OCI-LY3 (cell line): ENCODE measurements at regions not wholly inside any gene's neighbourhood (a gene's known extent, or its start where the extent isn't known, plus 50 kb on each side); places are given as distances from the start of the nearest gene placed in this dataset.
A peak's percentile ranks its signal among the peaks of the same experiment; 100 is the strongest.

Source experiments
- H2AFZ ChIP-seq: fragments of 200-600, 300-600 bp; shearing (Covaris generic); 2 replicates; pipeline ENCODE4 v1.6.0; 2014; ENCODE audit warnings: antibody characterized with exemption, low read depth, low read length
- H3K27ac ChIP-seq: fragments of 200-600, 300-600 bp; sonication (generic); 2 replicates; pipeline ENCODE4 v1.5.1; 2014; ENCODE audit warnings: mild to moderate bottlenecking, low read length, moderate library complexity, mixed read lengths
- H3K27me3 ChIP-seq: fragments of 200-600, 300-600 bp; sonication (generic); 2 replicates; pipeline ENCODE4 v1.6.1; 2014; ENCODE audit warnings: low read depth, low read length, mixed read lengths
- H3K36me3 ChIP-seq: fragments of 200-600, 300-600 bp; sonication (generic); replicated peaks from 2 replicates; pipeline ENCODE3; 2014; ENCODE audit warnings: low read depth, low read length, mixed read lengths
- H3K4me1 ChIP-seq: fragments of 300-600, 200-600 bp; sonication (generic); 2 replicates; pipeline ENCODE4 v1.6.1; 2014; ENCODE audit warnings: low read length, mixed read lengths
- H3K4me2 ChIP-seq: fragments of 200-600, 300-600 bp; sonication (generic); 2 replicates; pipeline ENCODE4 v1.6.1; 2014; ENCODE audit warnings: low read length, mixed read lengths
- H3K4me3 ChIP-seq: fragments of 300-600, 200-600 bp; sonication (generic); 2 replicates; pipeline ENCODE4 v1.5.1; 2014; ENCODE audit warnings: antibody characterized with exemption, mild to moderate bottlenecking, low read length, moderate library complexity
- H3K79me2 ChIP-seq: fragments of 300-600, 200-600 bp; shearing (Covaris generic); 2 replicates; pipeline ENCODE4 v1.6.1; 2014; ENCODE audit warnings: mild to moderate bottlenecking, low read length, mixed read lengths
- H3K9ac ChIP-seq: fragments of 300-600, 200-600 bp; shearing (Covaris generic); 2 replicates; pipeline ENCODE4 v1.6.0; 2014; ENCODE audit warnings: mild to moderate bottlenecking, low read length, moderate library complexity
- H3K9me3 ChIP-seq: fragments of 200-600, 300-600 bp; shearing (Covaris generic); 2 replicates; pipeline ENCODE4 v1.6.1; 2014; ENCODE audit warnings: low read length, mixed read lengths; ENCODE audit not compliant: insufficient read depth
- H4K20me1 ChIP-seq: fragments of 200-600, 300-600 bp; sonication (generic); 2 replicates; pipeline ENCODE4 v1.6.1; 2016; ENCODE audit warnings: low read length, mixed read lengths; ENCODE audit not compliant: insufficient read depth
- EZH2phosphoT487 ChIP-seq: fragments of 200-600 bp; shearing (Covaris generic); IDR thresholded peaks from 2 replicates; pipeline ENCODE4 v1.6.1; 2018; ENCODE audit warnings: antibody characterized with exemption, mixed run types, low read depth
- TF ChIP-seq, protein P1 (sequence below): fragments of 200-600, 300-600 bp; sonication (generic); IDR thresholded peaks from 2 replicates; pipeline ENCODE4 v1.5.1; 2014; ENCODE audit warnings: antibody characterized with exemption, low read length, low read depth

GRCh38 chr2:211126256-211126655, 569.9 kb downstream of the CPS1 start:
- no peaks in the 10 kb centered on the region for H3K4me1 ChIP-seq

GRCh38 chr2:211127501-211127900, 571.1 kb downstream of the CPS1 start:
- Histone ChIP-seq H3K79me2 (no peaks in the 10 kb centered on the region), H3K27ac (no peak overlapping the region), H3K4me1 (no peaks in the 10 kb centered on the region), H3K9me3 (no peaks in the 10 kb centered on the region), H3K36me3 (no peaks in the 10 kb centered on the region), H2AFZ (no peak overlapping the region), H3K4me2 (no peak overlapping the region), H3K9ac (no peak overlapping the region), H3K4me3 (no peak overlapping the region), H3K27me3 (no peaks in the 10 kb centered on the region), H4K20me1 (no peaks in the 10 kb centered on the region)
- TF ChIP-seq, protein P1, sequence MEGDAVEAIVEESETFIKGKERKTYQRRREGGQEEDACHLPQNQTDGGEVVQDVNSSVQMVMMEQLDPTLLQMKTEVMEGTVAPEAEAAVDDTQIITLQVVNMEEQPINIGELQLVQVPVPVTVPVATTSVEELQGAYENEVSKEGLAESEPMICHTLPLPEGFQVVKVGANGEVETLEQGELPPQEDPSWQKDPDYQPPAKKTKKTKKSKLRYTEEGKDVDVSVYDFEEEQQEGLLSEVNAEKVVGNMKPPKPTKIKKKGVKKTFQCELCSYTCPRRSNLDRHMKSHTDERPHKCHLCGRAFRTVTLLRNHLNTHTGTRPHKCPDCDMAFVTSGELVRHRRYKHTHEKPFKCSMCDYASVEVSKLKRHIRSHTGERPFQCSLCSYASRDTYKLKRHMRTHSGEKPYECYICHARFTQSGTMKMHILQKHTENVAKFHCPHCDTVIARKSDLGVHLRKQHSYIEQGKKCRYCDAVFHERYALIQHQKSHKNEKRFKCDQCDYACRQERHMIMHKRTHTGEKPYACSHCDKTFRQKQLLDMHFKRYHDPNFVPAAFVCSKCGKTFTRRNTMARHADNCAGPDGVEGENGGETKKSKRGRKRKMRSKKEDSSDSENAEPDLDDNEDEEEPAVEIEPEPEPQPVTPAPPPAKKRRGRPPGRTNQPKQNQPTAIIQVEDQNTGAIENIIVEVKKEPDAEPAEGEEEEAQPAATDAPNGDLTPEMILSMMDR, result no peak
- no peak for TF ChIP-seq EZH2phosphoT487

More at GRCh38 chr2:211126256-211126655, 569.9 kb downstream of the CPS1 start:
- H3K27ac ChIP-seq, result no peak overlapping the region
- H4K20me1 ChIP-seq, result no peaks in the 10 kb centered on the region
- no peaks in the 10 kb centered on the region for H3K36me3 ChIP-seq
- no peak overlapping the region for H3K4me3 ChIP-seq
- H3K4me2 ChIP-seq, result no peak overlapping the region
- H3K9ac ChIP-seq, result no peak overlapping the region
- no peaks in the 10 kb centered on the region for H3K9me3 ChIP-seq
- TF ChIP-seq, protein P1, result no peak
- TF ChIP-seq EZH2phosphoT487, result no peak
- no peaks in the 10 kb centered on the region for H3K27me3 ChIP-seq
- H3K79me2 ChIP-seq, result no peaks in the 10 kb centered on the region
- H2AFZ ChIP-seq, result no peak overlapping the region

DNA sequence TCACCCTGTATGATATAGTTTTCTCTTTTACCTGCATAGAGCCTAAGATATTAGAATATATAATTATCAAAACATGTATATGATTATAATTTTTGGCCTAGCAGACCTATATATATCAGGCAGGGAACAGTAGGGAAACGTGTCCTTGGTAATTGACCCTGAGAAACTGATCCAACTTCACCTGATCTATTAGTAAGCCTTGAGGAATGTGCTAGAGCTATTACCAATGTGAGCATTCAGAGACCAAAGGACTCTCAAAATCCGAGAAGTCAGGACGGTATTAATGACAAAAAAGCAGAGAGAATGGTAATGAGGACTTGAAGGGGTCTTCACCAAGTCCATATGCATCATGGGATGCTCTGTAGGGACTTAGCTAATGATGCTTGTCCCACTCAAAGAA, 571.9 kb downstream of the CPS1 start:
- Histone ChIP-seq H3K9ac (no peak overlapping the region), H3K79me2 (no peaks in the 10 kb centered on the region), H4K20me1 (no peaks in the 10 kb centered on the region), H3K27me3 (no peaks in the 10 kb centered on the region), H3K9me3 (no peaks in the 10 kb centered on the region), H3K27ac (no peak overlapping the region), H3K36me3 (no peaks in the 10 kb centered on the region), H3K4me1 (no peaks in the 10 kb centered on the region), H3K4me2 (no peak overlapping the region), H3K4me3 (no peak overlapping the region), H2AFZ (peak overlapping the region; percentile 68; the same call in 1 of the 2 replicates)
- TF ChIP-seq, protein P1, result no peak
- TF ChIP-seq EZH2phosphoT487, result no peak

DNA sequence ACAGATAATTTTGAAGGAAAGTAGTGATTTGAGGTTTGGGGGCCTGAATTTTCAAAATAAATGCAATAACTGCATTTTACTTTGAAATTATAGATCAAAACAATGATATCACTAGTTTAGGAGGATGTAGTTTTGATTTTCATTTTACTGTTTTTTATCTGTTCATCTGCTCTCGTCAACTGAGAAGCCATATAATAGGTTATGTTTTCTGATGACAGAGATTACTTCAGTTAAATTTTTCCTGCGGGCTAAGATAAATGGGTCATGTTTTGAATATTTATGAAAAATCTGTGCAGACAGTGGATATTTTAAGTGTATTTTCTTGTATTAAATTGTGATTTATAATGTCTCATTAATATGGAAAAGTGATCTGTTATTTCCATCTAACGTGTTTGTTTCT, 573.4 kb downstream of the CPS1 start:
- H3K79me2 ChIP-seq, result no peaks in the 10 kb centered on the region
- 0 out of 2 replicates have a peak overlapping the region, but pooled peaks have one; percentile 30 for H2AFZ ChIP-seq
- TF ChIP-seq EZH2phosphoT487, result no peak
- TF ChIP-seq, protein P1, result no peak
- no peak overlapping the region for H3K9ac ChIP-seq
- no peaks in the 10 kb centered on the region for H3K4me1 ChIP-seq
- no peaks in the 10 kb centered on the region for H3K9me3 ChIP-seq
- no peak overlapping the region for H3K4me3 ChIP-seq
- no peaks in the 10 kb centered on the region for H4K20me1 ChIP-seq
- H3K36me3 ChIP-seq, result no peaks in the 10 kb centered on the region
- no peak overlapping the region for H3K4me2 ChIP-seq
- H3K27me3 ChIP-seq, result no peaks in the 10 kb centered on the region
- no peak overlapping the region for H3K27ac ChIP-seq
